ENCODE measurements at regions not wholly inside any gene's neighbourhood (a gene's known extent, or its start where the extent isn't known, plus 50 kb on each side); places are given as distances from the start of the nearest gene placed in this dataset.

GRCh38 chr9:29659736-29660135 is 2086.5 kb upstream of the C9orf72 start:
- CTCF ChIA-PET = no interaction called here
- POLR2A ChIA-PET = no interaction called here

GRCh38 chr9:29668732-29669131 is 2095.5 kb upstream of the C9orf72 start:
- POLR2A ChIA-PET = no interaction called here
- CTCF ChIA-PET = no interaction called here

- POLR2A ChIA-PET = no interaction called here
- CTCF ChIA-PET = no interaction called here
Measured at GRCh38 chr9:29669613-29670012, 2096.3 kb upstream of the C9orf72 start.

GRCh38 chr9:29685531-29685930 is 2112.2 kb upstream of the C9orf72 start:
- CTCF ChIA-PET = no interaction called here

GRCh38 chr9:29691145-29691544 is 2117.9 kb upstream of the C9orf72 start:
- POLR2A ChIA-PET = no interaction called here
- CTCF ChIA-PET = no interaction called here

More at GRCh38 chr9:29685531-29685930, 2112.2 kb upstream of the C9orf72 start:
- POLR2A ChIA-PET = no interaction called here

GRCh38 chr9:29691758-29692407 is 2118.6 kb upstream of the C9orf72 start:
- CTCF ChIA-PET = no interaction called here

GRCh38 chr9:29697011-29697410 is 2123.7 kb upstream of the C9orf72 start:
- CTCF ChIA-PET = no interaction called here

More at GRCh38 chr9:29691758-29692407, 2118.6 kb upstream of the C9orf72 start:
- POLR2A ChIA-PET = no interaction called here

GRCh38 chr9:29701559-29701958 is 2128.3 kb upstream of the C9orf72 start:
- ChIA-PET POLR2A (no interaction called here), CTCF (no interaction called here)

More at GRCh38 chr9:29697011-29697410, 2123.7 kb upstream of the C9orf72 start:
- POLR2A ChIA-PET = no interaction called here

GRCh38 chr9:29701971-29702370 is 2128.7 kb upstream of the C9orf72 start:
- POLR2A ChIA-PET = no interaction called here
- CTCF ChIA-PET = no interaction called here

- POLR2A ChIA-PET = no interaction called here
- CTCF ChIA-PET = no interaction called here
Measured at GRCh38 chr9:29714860-29715259, 2141.6 kb upstream of the C9orf72 start.

- POLR2A ChIA-PET = no interaction called here
- CTCF ChIA-PET = no interaction called here
Measured at GRCh38 chr9:29717631-29718030, 2144.3 kb upstream of the C9orf72 start.

GRCh38 chr9:29730163-29730562 is 2156.9 kb upstream of the C9orf72 start:
- CTCF ChIA-PET = no interaction called here
- POLR2A ChIA-PET = no interaction called here

- ChIA-PET CTCF (interaction anchor here (0.6 kb wide), 1 partner anchor 599 kb away, joined by 3 read pairs; no protein-coding TSS in a partner anchor), POLR2A (no interaction called here)
Measured at GRCh38 chr9:29740518-29740917, 2167.2 kb upstream of the C9orf72 start.

GRCh38 chr9:29741169-29741568 is 2167.9 kb upstream of the C9orf72 start:
- ChIA-PET CTCF (no interaction called here), POLR2A (no interaction called here)

GRCh38 chr9:29750062-29750461 is 2176.8 kb upstream of the C9orf72 start:
- CTCF ChIA-PET = no interaction called here
- POLR2A ChIA-PET = no interaction called here

- ChIA-PET CTCF (no interaction called here), POLR2A (no interaction called here)
Measured at GRCh38 chr9:29751226-29751625, 2177.9 kb upstream of the C9orf72 start.

GRCh38 chr9:29753638-29754037 is 2180.4 kb upstream of the C9orf72 start:
- CTCF ChIA-PET = no interaction called here

GRCh38 chr9:29769019-29769418 is 2195.7 kb upstream of the C9orf72 start:
- ChIA-PET POLR2A (no interaction called here), CTCF (no interaction called here)

More at GRCh38 chr9:29753638-29754037, 2180.4 kb upstream of the C9orf72 start:
- POLR2A ChIA-PET = no interaction called here

GRCh38 chr9:29773676-29774075 is 2200.4 kb upstream of the C9orf72 start:
- ChIA-PET CTCF (no interaction called here), POLR2A (no interaction called here)

- POLR2A ChIA-PET = no interaction called here
- CTCF ChIA-PET = no interaction called here
Measured at GRCh38 chr9:29775491-29775890, 2202.2 kb upstream of the C9orf72 start.

- POLR2A ChIA-PET = no interaction called here
- CTCF ChIA-PET = no interaction called here
Measured at GRCh38 chr9:29778281-29778849, 2205.1 kb upstream of the C9orf72 start.

GRCh38 chr9:29793970-29794369 is 2220.7 kb upstream of the C9orf72 start:
- ChIA-PET POLR2A (no interaction called here), CTCF (no interaction called here)
